NT2/D1 (cell line): ENCODE measurements at regions not wholly inside any gene's neighbourhood (a gene's known extent, or its start where the extent isn't known, plus 50 kb on each side); places are given as distances from the start of the nearest gene placed in this dataset.

Source experiments
- DNase-seq: peaks from one replicate; pipeline ENCODE4 v3.0.0-alpha.2; 2011; ENCODE audit warnings: low read depth, low spot score
- H3K27me3 ChIP-seq: 2 replicates; pipeline ENCODE4 v1.6.0; 2011; ENCODE audit warnings: mild to moderate bottlenecking; ENCODE audit not compliant: insufficient read length, insufficient read depth
- H3K36me3 ChIP-seq: 2 replicates; pipeline ENCODE4 v1.6.1; 2011; ENCODE audit warnings: mild to moderate bottlenecking, low read length, mixed read lengths; ENCODE audit not compliant: insufficient read depth, insufficient read length
- H3K4me1 ChIP-seq: 2 replicates; pipeline ENCODE4 v1.5.1; 2011; ENCODE audit not compliant: insufficient read depth, insufficient read length
- H3K4me3 ChIP-seq: 2 replicates; pipeline ENCODE4 v1.5.1; 2011; ENCODE audit warnings: low read depth; ENCODE audit not compliant: insufficient read length
- H3K9ac ChIP-seq: 2 replicates; pipeline ENCODE4 v1.6.0; 2011; ENCODE audit warnings: low read depth; ENCODE audit not compliant: insufficient read length
- H3K9me3 ChIP-seq: 2 replicates; pipeline ENCODE4 v1.5.1; 2011; ENCODE audit warnings: mild to moderate bottlenecking, low read length; ENCODE audit not compliant: insufficient read depth
- SUZ12 ChIP-seq: IDR thresholded peaks from 2 replicates; pipeline ENCODE4 v1.6.1; 2011; ENCODE audit not compliant: insufficient read length, insufficient read depth; ENCODE audit errors: extremely low read depth
- YY1 ChIP-seq: IDR thresholded peaks from 2 replicates; pipeline ENCODE4 v1.6.1; 2011; ENCODE audit not compliant: insufficient read length, insufficient read depth
- ZNF274 ChIP-seq: IDR thresholded peaks from 2 replicates; pipeline ENCODE4 v1.6.1; 2011; ENCODE audit warnings: mild to moderate bottlenecking, low read depth, low read length

GRCh38 chr15:35857567-35858226 is 311.7 kb upstream of the DPH6 start:
- no peaks in the 10 kb centered on the region for H3K36me3 ChIP-seq
- H3K27me3 ChIP-seq = no peaks in the 10 kb centered on the region
- no peaks in the 10 kb centered on the region for H3K4me1 ChIP-seq
- H3K9me3 ChIP-seq = no peaks in the 10 kb centered on the region
- H3K4me3 ChIP-seq = no peak overlapping the region
- no peak for DNase-seq
- TF ChIP-seq ZNF274 (no peak), YY1 (no peak), SUZ12 (no peak)
- H3K9ac ChIP-seq = no peak overlapping the region

- Histone ChIP-seq H3K4me3 (no peak overlapping the region), H3K9ac (no peak overlapping the region), H3K27me3 (no peaks in the 10 kb centered on the region), H3K36me3 (no peaks in the 10 kb centered on the region), H3K9me3 (no peaks in the 10 kb centered on the region), H3K4me1 (no peaks in the 10 kb centered on the region)
- TF ChIP-seq ZNF274 (no peak), YY1 (no peak), SUZ12 (no peak)
- DNase-seq = no peak
Measured at GRCh38 chr15:35858707-35859106, 312.7 kb upstream of the DPH6 start.

- TF ChIP-seq YY1 = no peak
- TF ChIP-seq ZNF274 = no peak
- no peak for TF ChIP-seq SUZ12
- no peak overlapping the region for H3K4me3 ChIP-seq
- no peak for DNase-seq
- no peaks in the 10 kb centered on the region for H3K9me3 ChIP-seq
- H3K36me3 ChIP-seq = no peaks in the 10 kb centered on the region
- no peaks in the 10 kb centered on the region for H3K27me3 ChIP-seq
- H3K9ac ChIP-seq = no peak overlapping the region
- no peaks in the 10 kb centered on the region for H3K4me1 ChIP-seq
Measured at GRCh38 chr15:35863655-35864054, 317.7 kb upstream of the DPH6 start.

GRCh38 chr15:35867356-35867755 is 321.4 kb upstream of the DPH6 start:
- Histone ChIP-seq H3K9me3 (no peaks in the 10 kb centered on the region), H3K4me3 (no peak overlapping the region), H3K36me3 (no peaks in the 10 kb centered on the region), H3K4me1 (no peaks in the 10 kb centered on the region), H3K9ac (no peak overlapping the region), H3K27me3 (no peaks in the 10 kb centered on the region)
- TF ChIP-seq ZNF274 (no peak), SUZ12 (no peak), YY1 (no peak)
- no peak for DNase-seq

GRCh38 chr15:35871282-35871681 is 325.3 kb upstream of the DPH6 start:
- H3K4me1 ChIP-seq = no peaks in the 10 kb centered on the region
- no peaks in the 10 kb centered on the region for H3K36me3 ChIP-seq
- no peak overlapping the region for H3K4me3 ChIP-seq
- no peaks in the 10 kb centered on the region for H3K27me3 ChIP-seq
- no peak overlapping the region for H3K9ac ChIP-seq
- no peak for TF ChIP-seq SUZ12
- no peak for DNase-seq
- no peaks in the 10 kb centered on the region for H3K9me3 ChIP-seq

GRCh38 chr15:35871812-35872211 is 325.8 kb upstream of the DPH6 start:
- TF ChIP-seq YY1 (no peak), SUZ12 (no peak), ZNF274 (no peak)
- Histone ChIP-seq H3K36me3 (no peaks in the 10 kb centered on the region), H3K9ac (no peak overlapping the region), H3K27me3 (no peaks in the 10 kb centered on the region), H3K9me3 (no peaks in the 10 kb centered on the region), H3K4me3 (no peak overlapping the region), H3K4me1 (no peaks in the 10 kb centered on the region)
- DNase-seq = no peak

GRCh38 chr15:35872577-35872976 is 326.6 kb upstream of the DPH6 start:
- no peak overlapping the region for H3K4me3 ChIP-seq
- TF ChIP-seq ZNF274 (no peak), SUZ12 (no peak), YY1 (no peak)

More at GRCh38 chr15:35872577-35872976, 326.6 kb upstream of the DPH6 start:
- no peaks in the 10 kb centered on the region for H3K27me3 ChIP-seq
- no peak overlapping the region for H3K9ac ChIP-seq
- no peaks in the 10 kb centered on the region for H3K9me3 ChIP-seq
- no peaks in the 10 kb centered on the region for H3K36me3 ChIP-seq
- no peak for DNase-seq
- H3K4me1 ChIP-seq = no peaks in the 10 kb centered on the region
